ENCODE measurements at regions not wholly inside any gene's neighbourhood (a gene's known extent, or its start where the extent isn't known, plus 50 kb on each side); places are given as distances from the start of the nearest gene placed in this dataset.

DNA sequence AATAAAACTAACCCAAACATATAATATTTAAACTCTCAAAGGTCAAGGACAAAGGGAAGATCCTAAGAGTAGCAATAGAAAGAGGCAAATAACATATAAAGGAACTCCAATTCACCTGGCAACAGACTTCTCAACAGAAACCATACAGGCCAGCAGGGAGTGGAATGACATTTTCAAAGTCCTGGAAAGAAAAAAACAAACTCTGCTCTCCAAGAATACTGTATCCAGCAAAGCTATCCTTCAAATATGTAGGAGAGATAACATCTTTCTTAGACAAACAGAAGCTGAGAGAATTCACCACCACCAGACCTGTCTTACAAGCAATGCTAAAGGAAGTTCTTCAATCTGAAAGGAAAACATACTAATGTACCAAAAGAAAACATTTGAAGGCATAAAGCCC, 51.5 kb upstream of the TMEM158 start:
- ATAC-seq = no peak
- no peak for FAIRE-seq
- peaks cover 6% of the 10 kb centered on the region; the same call in 1 of the 3 replicates for H3K4me1 ChIP-seq
- no peak overlapping the region for H3K4me3 ChIP-seq
- POLR2A ChIA-PET = no interaction called here
- no peak overlapping the region for H3K27ac ChIP-seq
- H3K4me2 ChIP-seq = no peak overlapping the region
- CTCF ChIA-PET = interaction anchor here (0.6 kb wide), 1 partner anchor 12 kb away, joined by 3 read pairs; no protein-coding TSS in a partner anchor
- H3K9me3 ChIP-seq = no peaks in the 10 kb centered on the region; the same call in 2 of the 3 replicates
- TF ChIP-seq HOXB13 (CRISPR knock-in tag; IDR thresholded peaks at IDR 0.05; ENCODE audit: low read depth) (no peak), SREBF2 (IDR thresholded peaks at IDR 0.05) (no peak), POLR2A (IDR thresholded peaks at IDR 0.05; ENCODE audit: low read length) (no peak), RCOR1 (IDR thresholded peaks at IDR 0.05; ENCODE audit: low read depth, low read length) (no peak), KDM1A (IDR thresholded peaks at IDR 0.05; ENCODE audit: low read depth) (no peak), CHD2 (IDR thresholded peaks at IDR 0.05; ENCODE audit: low read length, partially characterized antibody) (no peak), NPAS2 (CRISPR knock-in tag; IDR thresholded peaks at IDR 0.05; ENCODE audit: borderline replicate concordance) (no peak), ZFP36 (IDR thresholded peaks at IDR 0.05; ENCODE audit: borderline replicate concordance, partially characterized antibody) (no peak), RFX5 (IDR thresholded peaks at IDR 0.05) (no peak), TP53 (CRISPR knock-in tag; IDR thresholded peaks at IDR 0.05) (no peak), POLR2AphosphoS2 (conservative IDR thresholded peaks at IDR 0.05; ENCODE audit: low read length) (no peak), MAZ (IDR thresholded peaks at IDR 0.05; ENCODE audit: borderline replicate concordance, low read depth, low read length) (no peak)
- TF ChIP-seq, protein P1, sequence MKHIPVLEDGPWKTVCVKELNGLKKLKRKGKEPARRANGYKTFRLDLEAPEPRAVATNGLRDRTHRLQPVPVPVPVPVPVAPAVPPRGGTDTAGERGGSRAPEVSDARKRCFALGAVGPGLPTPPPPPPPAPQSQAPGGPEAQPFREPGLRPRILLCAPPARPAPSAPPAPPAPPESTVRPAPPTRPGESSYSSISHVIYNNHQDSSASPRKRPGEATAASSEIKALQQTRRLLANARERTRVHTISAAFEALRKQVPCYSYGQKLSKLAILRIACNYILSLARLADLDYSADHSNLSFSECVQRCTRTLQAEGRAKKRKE (CRISPR knock-in tag; IDR thresholded peaks at IDR 0.05; ENCODE audit: low read depth) = no peak
- TF ChIP-seq, protein P2, sequence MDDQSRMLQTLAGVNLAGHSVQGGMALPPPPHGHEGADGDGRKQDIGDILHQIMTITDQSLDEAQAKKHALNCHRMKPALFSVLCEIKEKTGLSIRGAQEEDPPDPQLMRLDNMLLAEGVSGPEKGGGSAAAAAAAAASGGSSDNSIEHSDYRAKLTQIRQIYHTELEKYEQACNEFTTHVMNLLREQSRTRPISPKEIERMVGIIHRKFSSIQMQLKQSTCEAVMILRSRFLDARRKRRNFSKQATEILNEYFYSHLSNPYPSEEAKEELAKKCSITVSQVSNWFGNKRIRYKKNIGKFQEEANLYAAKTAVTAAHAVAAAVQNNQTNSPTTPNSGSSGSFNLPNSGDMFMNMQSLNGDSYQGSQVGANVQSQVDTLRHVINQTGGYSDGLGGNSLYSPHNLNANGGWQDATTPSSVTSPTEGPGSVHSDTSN (IDR thresholded peaks at IDR 0.05) = no peak
- TF ChIP-seq, protein P3, sequence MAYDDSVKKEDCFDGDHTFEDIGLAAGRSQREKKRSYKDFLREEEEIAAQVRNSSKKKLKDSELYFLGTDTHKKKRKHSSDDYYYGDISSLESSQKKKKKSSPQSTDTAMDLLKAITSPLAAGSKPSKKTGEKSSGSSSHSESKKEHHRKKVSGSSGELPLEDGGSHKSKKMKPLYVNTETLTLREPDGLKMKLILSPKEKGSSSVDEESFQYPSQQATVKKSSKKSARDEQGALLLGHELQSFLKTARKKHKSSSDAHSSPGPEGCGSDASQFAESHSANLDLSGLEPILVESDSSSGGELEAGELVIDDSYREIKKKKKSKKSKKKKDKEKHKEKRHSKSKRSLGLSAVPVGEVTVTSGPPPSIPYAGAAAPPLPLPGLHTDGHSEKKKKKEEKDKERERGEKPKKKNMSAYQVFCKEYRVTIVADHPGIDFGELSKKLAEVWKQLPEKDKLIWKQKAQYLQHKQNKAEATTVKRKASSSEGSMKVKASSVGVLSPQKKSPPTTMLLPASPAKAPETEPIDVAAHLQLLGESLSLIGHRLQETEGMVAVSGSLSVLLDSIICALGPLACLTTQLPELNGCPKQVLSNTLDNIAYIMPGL (CRISPR knock-in tag; IDR thresholded peaks at IDR 0.05; ENCODE audit: borderline replicate concordance) = no peak
- TF ChIP-seq, protein P4, sequence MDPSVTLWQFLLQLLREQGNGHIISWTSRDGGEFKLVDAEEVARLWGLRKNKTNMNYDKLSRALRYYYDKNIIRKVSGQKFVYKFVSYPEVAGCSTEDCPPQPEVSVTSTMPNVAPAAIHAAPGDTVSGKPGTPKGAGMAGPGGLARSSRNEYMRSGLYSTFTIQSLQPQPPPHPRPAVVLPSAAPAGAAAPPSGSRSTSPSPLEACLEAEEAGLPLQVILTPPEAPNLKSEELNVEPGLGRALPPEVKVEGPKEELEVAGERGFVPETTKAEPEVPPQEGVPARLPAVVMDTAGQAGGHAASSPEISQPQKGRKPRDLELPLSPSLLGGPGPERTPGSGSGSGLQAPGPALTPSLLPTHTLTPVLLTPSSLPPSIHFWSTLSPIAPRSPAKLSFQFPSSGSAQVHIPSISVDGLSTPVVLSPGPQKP (IDR thresholded peaks at IDR 0.05; ENCODE audit: low read depth, low read length) = no peak
- TF ChIP-seq, protein P5, sequence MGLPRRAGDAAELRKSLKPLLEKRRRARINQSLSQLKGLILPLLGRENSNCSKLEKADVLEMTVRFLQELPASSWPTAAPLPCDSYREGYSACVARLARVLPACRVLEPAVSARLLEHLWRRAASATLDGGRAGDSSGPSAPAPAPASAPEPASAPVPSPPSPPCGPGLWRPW (IDR thresholded peaks at IDR 0.05) = no peak
- no peak for DNase-seq (ENCODE audit: low read depth in 1 of 2, low spot score in 1 of 2)

DNA sequence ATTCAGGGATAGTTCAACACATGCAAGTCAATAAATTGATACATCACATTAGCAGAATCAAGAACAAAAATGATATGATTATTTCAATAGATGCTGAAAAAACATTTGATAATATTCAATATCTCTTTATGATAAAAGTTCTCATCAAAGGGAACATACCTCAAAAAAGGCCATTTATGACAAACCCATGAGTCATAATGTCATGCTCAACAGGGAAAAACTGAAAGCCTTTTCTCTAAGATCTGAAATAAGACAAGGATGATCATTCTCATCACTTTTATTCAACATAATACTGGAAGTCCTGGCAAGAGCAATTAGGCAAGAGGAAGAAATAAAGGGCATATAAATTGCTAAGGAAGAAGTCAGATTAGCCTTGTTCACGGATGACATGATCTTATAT, 54.1 kb upstream of the TMEM158 start:
- H3K4me1 ChIP-seq = no peaks in the 10 kb centered on the region
- TF ChIP-seq FOSL2 (IDR thresholded peaks at IDR 0.05) (no peak), FOSL2 (CRISPR knock-in tag; IDR thresholded peaks at IDR 0.05) (0 out of 2 replicates have a peak, but pooled peaks have one; percentile 12), MAFK (IDR thresholded peaks at IDR 0.05; ENCODE audit: partially characterized antibody) (no peak)
- no peak overlapping the region for H3K27ac ChIP-seq
- no peak overlapping the region for H3K4me2 ChIP-seq
- 8% methylated on average over 1 of the region's 1 CpG for WGBS (ENCODE audit: missing lambda C conversion rate)
- DNase-seq (ENCODE audit: low read depth in 1 of 2, low spot score in 1 of 2) = no peak
- ChIA-PET POLR2A (no interaction called here), CTCF (no interaction called here)
- H3K4me3 ChIP-seq = no peak overlapping the region
- H3K9me3 ChIP-seq = no peaks in the 10 kb centered on the region; the same call in 2 of the 3 replicates
- no peak for FAIRE-seq
- no peak for ATAC-seq

DNA sequence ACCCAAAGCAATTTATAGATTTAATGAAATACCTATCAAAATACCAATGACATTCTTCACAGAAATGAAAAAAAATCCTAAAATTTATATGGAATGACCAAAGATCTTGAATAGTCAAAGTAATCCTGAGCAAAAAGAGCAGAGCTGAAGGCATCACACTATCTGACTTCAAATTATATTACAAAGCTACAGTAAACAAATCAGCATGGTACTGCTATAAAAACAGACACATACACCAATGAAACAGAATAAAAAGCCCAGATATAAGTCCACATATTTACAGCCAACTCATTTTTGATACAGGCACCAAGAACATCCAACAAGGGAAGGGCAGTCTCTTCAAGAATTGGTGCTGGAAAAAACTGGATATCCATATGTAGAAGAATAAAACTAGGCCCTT, 54.9 kb upstream of the TMEM158 start:
- TF ChIP-seq JUN (IDR thresholded peaks at IDR 0.05) = no peak
- TF ChIP-seq ESRRA (IDR thresholded peaks at IDR 0.05; ENCODE audit: borderline replicate concordance, low read length) = no peak
- no peak overlapping the region for H3K4me2 ChIP-seq
- H3K9me3 ChIP-seq = no peaks in the 10 kb centered on the region; the same call in 2 of the 3 replicates
- ChIA-PET POLR2A (no interaction called here), CTCF (no interaction called here)
- DNase-seq (ENCODE audit: low read depth in 1 of 2, low spot score in 1 of 2) (no peak), ATAC-seq (no peak), FAIRE-seq (no peak)
- no peak overlapping the region for H3K27ac ChIP-seq
- no peaks in the 10 kb centered on the region for H3K4me1 ChIP-seq
- no peak overlapping the region for H3K4me3 ChIP-seq

All from A549 (cell line).